GM19452 (cell line): ENCODE measurements at regions not wholly inside any gene's neighbourhood (a gene's known extent, or its start where the extent isn't known, plus 50 kb on each side); places are given as distances from the start of the nearest gene placed in this dataset.

Experiments used
- ATAC-seq: cut with Tn5 transposase; IDR thresholded peaks from one replicate; pipeline ENCODE4 v1.9.1; 2021; ENCODE audit not compliant: unreplicated experiment

DNA sequence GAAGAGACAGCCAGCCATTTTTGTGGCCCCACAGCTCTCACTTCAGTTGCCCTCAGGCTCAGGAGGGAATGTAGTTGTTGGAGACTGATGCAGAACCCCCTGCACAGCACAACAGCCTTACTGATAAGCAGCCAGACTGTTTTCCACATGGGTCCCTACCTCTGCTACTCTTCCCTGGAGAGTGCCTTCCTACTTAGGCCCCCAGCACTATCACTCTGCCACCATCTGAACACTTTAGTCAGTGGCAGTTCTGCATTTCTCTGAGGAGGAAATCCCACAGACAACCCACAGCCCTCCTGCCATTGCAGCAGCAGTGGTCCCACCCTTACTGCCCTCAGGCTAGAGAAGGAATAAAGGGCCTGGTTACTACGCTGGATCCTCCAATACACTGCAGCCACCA is 61.8 kb upstream of the PTPRD start:
- ATAC-seq = no peak

DNA sequence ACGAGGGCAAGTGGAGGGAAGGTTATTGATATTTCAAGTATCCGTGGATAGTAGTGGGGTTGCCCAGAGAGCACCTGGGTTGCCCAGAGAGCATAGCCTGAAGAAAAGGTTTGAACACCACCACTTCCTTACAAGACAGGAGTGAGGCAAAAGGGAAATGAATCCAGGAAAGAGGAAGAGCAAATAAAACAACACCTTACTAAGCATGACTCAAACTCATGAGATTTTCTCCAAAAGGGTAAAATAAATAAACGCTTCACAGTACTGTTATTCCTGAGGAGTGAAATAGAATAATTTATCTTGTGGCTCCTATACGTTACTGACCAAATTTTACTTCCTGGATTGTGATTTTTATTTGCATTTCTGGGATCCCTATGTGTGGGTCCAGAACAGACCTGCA is 65.2 kb upstream of the PTPRD start:
- ATAC-seq = no peak

DNA sequence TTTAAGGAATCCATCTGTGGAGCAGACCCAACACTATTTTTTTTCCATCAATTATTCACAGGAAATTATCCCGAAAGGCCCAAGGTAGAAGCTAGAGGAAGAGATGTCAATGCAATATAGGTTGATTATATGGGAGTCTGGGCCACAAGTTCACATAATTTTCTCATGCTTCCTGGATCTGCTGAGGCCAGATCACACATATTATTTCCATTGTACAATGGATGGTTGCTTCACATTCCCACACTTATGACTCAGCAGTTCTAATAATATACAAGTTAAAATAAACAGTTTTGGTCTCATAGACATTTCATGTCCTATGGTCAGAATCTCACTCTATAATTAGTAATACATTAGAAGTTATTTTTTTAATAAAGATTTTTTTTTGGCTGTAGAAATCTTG is 66.0 kb upstream of the PTPRD start:
- no peak for ATAC-seq

DNA sequence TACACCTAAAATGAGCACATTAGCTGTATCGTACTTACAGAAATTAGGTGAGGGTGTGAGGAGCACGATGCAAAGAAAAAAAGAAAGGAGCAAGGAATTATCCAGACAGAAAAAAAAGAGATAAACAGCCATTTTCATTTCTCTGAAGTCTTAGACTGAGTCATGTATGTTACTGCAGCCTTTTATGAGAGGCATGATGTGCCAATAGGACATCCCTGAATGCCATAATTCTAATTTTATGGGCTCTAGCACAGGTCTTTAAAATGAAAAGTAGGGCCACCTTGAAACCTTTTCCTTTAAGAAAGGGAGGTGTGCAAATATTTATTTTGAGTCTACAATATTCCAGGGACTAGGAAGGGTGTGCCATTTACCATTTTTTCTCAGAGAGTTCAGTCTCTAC is 74.1 kb upstream of the PTPRD start:
- no peak for ATAC-seq

DNA sequence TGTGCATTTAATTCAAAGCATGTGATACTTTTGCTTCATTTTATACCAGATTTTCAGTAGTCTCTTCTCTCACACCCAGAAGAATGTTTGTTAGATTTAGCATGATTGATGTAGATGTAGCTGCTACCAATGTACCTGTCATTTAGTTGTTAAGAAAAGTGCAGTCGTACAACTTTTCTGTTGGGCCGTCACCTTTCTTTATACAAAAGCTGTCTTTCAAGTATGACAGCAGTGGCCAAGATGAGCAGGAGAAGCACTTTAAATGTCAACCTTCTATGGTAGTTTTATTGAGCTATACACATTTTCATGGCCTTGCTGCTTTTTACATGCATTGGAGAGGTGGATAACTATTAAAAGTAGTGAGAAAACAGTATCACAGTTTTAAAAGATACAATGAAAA is 77.7 kb upstream of the PTPRD start:
- ATAC-seq = no peak

DNA sequence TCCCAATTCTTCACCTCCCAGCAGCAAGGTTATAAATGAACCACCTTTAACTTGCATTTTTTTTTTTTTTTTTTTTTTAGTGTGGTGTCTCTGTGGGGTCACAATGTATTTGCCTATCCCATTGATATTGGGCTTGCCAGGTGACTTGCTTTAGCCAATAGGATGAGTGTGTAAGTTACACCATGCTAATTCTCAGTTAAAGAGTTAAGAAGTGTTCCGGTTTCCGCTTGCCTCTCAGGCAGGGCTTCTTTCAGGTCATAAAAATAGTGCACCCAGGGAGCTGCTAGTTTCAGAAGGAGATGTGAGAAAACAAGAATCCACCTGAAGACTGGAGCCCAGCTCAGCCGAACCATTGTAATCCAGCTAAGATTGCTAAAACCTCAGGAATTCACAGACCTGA is 84.2 kb upstream of the PTPRD start:
- no peak for ATAC-seq

DNA sequence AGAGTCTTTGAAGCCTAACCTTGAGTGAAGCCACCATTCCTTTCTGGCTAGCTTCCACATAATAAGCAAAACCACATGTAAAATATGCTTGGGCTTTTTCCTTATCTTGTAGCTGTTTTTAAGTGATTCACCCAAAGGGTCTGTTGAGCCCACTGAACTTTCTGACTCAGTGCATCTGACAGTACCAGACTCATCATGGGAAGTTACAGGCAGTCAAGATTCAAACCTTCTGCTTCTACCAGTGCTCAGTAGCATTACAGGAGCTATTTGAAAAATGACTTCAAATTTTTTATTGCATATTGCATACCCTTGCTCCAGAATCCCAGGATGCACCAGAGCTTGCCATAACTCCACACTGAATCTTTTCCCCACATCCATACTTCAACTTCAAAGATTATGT is 87.5 kb upstream of the PTPRD start:
- ATAC-seq = no peak

DNA sequence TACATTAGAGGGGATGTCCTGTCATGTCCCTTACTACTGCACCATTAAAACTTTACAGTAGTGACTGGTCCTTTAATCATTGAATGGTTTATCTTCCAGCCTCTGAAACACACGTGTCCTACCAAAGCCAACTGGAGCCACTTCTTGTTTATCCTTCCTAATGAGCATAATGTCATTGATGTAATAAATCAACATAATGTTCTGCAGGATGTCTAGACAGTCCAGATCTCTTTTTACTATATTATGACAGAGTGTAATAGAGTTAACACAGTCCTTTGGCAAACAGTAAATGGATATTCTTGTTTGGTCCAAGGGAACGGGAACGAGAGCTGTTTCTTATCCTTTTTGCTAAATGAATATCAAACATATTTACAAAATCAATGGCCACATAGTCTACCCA is 88.1 kb upstream of the PTPRD start:
- ATAC-seq = no peak

DNA sequence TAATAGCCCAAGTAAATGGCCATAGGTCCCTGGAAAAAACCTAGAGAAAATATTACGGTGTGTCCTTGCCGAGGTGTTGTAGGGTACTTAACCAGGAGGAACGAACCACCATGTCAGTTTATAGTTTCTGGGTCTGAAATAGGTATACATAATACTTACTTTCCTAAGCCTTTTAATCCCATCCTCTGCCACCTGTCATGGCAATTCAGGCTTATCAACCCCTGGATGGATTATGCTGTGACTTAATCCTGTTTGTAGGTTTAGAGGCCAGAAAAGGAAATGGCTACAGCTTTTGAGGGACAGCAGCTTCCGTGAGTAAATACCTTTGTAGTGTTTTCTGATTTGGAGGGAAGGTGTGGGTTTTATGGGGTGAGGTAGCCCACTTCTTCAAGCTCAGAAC is 89.1 kb upstream of the PTPRD start:
- ATAC-seq = no peak

DNA sequence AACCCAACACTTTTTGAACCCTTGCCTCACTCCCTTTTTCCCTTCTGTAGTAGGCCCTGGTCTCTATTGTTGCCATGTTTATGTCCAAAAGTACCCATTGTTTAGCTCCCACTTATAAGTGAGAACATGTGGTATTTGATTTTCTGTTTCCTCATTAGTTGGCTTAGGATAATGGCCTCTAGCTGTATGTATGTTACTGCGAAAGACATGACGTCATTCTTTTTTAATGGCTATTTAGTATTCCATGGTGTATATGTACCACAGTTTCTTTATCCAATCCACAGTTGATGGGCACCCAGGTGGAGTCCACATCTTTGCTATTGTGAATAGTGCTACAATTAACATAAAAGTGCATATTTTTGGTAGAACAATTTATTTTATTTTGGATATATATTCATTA is 90.3 kb upstream of the PTPRD start:
- ATAC-seq = no peak

DNA sequence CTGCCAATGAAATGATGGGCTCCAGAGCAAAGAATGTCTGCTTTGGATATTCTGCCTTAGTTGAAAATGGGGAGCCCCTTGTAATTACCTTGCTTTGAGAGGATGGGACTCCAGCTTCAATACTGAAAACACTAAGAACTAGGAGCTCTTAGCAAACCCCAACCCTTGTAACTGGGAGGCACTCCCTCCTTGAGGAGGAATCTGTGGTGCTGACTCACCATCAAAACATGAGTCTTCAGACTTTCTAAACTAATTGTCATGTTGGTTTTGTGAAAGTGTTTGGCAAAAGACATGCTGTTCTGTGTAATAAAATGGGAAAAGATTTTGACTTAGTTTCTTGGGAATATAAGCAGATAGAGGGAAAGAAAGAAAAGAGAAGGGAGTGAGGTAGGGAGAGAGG is 91.9 kb upstream of the PTPRD start:
- ATAC-seq = no peak

DNA sequence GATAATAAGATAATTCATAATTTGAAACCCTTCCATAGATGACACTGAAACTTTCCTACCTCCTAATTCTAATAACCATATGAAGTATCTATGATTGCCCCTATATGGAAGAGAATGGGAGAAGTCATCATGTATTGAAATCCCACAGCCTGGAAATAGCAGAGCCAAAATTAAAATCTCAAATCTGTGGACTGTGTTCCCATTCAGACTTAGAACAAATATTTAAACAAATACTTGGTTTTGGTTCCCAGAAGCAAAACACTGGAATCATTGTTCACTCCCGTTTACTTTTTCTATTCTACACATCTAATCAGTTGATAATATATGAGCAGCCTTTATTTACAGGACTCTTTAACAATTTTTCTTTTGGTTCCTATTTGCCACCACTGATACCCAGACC is 92.6 kb upstream of the PTPRD start:
- no peak for ATAC-seq

DNA sequence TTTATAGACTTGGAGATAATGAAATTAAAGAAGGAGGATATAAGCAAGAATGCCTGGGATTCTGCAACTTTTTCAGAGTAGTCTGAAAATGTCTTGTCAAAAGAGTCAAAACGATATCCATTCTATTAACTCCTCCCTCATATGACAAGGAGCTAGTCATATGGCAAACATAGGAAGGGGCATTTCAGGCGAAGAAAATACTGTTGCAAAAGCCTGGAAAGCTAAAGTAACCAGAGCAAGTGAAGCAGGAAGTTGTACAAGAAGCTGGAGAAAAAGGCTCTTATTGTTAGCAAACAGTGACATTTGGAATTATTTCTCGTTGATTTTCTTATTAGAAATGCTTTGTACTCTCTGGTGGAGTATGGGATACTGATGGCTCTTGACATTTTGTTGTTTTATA is 94.0 kb upstream of the PTPRD start:
- ATAC-seq = no peak

DNA sequence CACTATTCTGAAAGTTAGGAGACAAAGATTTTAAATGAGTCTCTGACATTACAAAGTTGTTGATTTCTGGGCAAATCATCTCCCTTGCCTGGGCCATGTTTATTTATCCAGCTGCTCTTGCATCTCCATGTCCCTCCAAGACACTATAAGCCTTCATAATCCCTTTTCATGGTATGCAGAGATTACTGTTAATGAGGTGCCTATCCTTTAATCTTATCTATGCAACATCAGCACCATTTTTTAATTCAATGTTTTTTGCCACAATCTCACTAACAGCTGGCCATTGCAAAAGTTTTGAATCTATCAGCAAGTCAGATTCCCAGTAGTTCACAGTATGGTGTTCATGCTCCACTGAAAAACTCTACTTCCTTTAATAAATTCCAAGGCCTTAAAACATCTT is 108.5 kb upstream of the PTPRD start:
- ATAC-seq = no peak

DNA sequence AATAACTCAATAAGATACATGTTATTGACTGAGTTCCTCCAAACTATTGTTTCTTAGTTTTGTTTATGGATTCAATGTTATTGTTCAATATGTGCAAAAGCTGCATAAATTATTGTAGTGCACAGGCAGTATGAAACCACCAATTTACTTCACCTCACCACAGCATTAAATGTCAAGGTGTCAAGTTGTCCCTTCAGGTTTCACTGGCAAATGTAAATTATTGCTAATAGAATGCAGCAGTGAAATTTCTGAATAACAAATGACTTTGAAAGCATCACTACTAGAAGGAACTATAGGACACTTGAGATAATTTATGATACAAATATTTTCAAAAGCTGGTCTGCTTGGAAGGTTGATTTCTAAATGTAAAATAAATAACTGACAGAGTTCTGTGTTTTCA is 116.4 kb upstream of the PTPRD start:
- no peak for ATAC-seq

DNA sequence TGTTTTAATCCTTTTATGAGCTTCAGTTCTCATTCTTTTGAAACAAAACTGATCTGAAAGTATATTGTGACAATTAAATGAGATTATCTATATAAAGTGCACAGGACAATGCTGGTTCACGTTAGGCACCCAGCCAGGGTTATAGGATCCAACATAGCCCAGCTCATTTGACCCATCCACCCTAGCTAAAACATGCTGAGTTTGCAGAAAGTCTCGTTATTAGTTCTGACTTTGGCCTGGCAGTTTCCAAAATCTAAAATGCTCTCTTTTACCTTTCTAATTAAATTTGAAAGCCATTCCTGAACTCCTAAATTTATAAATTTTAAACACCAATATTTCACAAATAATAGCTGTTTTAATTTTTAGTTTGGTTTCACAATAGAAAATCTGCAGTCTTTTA is 131.9 kb upstream of the PTPRD start:
- no peak for ATAC-seq

DNA sequence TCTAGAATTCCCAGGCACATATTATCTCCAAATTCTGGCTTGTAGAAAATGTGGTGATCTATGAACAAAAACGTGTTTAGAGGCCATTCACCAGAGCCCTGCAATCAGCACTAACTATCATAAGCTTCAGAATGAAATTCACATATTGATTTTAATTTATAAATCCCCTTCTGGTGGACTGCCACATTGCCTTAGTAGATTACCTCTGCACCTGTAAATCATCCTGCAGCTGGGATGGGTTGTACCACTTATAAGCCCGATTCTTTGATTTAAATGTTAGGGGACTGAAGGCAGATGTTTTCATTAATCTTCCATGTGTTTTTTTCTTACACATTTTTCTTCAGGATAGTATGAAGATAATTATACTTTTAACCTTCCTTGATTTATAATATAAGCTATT is 140.7 kb upstream of the PTPRD start:
- no peak for ATAC-seq

DNA sequence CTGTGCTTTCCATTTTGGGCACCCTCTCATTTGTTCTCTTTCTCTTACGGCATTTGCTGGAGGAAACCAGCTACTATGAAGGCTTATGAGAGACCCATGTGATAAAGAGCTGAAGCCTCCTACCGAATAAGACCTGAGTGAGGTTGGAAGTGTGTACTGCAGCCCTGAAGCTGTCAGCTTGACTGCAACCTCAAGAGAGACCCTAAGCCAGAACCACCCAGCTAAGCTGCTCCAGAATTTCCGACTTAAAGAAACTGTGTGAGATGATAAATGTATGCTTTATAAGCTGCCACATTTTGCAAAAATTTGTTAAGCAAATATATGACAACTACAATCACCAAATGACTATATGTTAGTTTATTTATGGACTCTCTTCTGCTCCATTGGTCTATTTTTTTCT is 151.7 kb upstream of the PTPRD start:
- ATAC-seq = no peak

DNA sequence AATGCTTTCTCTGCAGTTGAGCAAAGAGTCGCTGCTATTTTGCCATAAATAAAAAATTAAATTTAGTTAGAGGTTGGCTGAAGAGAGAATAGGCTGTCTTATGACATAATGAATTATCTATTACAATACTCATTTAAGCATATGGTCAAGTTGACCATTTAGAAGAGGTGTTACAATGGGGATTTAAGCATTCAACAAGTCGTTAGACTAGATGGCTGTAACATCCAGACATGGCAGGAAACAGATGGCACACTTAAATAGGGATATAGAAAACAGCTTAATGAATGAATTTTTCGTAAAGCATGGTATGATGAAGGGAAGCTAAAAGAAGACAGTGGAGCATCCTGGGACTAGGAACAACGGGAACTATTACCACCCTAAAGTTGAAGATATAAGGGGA is 160.3 kb upstream of the PTPRD start:
- ATAC-seq = no peak

DNA sequence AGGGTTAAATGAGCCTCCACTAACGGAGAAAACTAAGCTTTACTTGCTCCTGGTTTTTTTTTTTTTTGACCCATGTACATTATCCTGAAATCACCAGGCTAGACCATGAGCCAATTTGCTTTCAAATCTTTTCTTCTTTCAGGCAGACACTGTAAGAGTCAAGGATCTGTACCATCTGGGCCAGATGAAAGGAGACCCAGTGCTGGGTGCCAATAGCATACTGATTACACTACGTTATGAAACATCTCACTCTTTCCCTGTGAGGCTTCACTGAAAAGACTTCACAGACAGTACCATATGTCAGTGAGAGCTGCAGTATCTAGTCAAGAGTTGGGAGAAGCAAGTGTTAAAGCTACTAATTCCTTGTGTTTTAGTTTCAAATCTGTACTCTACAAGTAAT is 161.2 kb upstream of the PTPRD start:
- no peak for ATAC-seq

DNA sequence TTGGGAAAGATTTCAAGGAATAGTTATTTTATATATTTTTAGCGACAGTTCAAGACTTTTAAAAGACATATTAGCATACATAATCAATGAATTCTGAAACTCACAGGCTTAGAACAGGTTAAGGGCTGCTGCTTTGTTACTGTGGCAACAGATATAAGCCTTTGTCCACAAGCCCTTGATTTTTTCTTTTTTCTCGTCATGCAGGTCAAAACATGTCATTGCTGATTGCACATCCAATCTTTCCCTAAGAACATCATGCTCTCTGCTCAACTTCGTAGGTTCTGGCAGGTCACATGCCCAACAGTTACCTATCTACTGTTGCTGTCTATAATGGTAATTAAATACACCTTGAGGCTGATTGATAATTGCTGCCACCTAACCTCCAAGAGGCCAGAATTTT is 172.5 kb upstream of the PTPRD start:
- ATAC-seq = no peak

DNA sequence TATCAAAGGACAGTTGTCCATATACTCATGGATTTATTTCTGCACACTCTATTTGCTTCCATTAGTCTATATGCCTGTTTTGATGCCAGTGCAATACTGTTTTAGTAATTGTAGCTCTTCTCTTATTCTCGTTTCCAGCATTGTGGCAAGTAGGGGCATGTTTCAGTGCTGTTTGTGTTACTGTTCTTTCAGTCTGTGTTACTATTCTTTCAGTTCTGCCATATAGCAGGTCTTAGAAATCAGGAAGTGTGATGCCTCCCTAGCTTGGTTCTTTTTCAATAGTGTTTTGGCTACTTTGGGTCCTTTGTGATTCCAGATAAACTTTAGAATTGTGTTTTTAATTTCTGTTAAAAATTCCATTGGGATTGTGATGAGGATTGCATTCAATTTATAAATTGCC is 180.5 kb upstream of the PTPRD start:
- ATAC-seq = no peak

DNA sequence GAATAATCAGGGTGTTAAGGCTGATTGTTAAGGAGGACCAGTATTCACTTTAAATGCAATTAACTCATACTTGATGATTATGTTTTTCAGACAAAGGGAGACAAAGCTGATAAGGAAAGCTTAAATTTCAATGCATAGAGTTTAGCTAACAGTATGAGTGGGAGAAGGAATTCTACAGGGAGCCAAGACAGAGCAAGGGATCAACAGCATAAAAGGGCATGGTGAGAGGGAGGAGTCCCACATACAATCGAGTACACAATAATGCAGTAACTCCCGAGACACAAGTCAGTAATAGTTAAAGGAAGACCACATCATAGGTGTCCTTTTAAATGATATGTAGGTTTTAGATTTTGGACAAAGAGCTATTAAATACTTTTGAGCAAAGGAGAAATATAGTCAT is 191.7 kb upstream of the PTPRD start:
- no peak for ATAC-seq

DNA sequence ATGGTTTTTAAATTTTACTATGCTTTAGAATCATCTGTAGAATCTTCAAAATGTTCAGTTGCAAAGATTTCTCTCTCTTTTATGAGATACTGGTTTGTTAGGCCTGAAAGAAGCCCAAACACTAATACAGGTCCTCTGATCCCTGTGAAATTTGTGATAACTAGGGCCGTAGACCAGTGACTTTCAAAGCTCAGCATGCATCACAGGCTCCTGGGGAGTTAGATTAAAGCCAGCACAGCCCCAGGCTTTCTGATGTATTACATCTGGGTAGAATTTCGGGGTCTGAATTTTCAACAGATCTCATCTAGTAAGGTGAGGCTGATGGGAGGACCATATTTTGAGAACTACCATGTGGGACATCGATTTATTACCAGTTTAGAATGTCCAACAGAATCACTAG is 194.1 kb upstream of the PTPRD start:
- ATAC-seq = no peak
